HG03378 (cell line): ENCODE measurements at regions not wholly inside any gene's neighbourhood (a gene's known extent, or its start where the extent isn't known, plus 50 kb on each side); places are given as distances from the start of the nearest gene placed in this dataset.

ENCODE experiments used
- ATAC-seq: cut with Tn5 transposase; IDR thresholded peaks from one replicate; pipeline ENCODE4 v1.9.1; 2021; ENCODE audit warnings: mild to moderate bottlenecking, moderate library complexity; ENCODE audit not compliant: unreplicated experiment

DNA sequence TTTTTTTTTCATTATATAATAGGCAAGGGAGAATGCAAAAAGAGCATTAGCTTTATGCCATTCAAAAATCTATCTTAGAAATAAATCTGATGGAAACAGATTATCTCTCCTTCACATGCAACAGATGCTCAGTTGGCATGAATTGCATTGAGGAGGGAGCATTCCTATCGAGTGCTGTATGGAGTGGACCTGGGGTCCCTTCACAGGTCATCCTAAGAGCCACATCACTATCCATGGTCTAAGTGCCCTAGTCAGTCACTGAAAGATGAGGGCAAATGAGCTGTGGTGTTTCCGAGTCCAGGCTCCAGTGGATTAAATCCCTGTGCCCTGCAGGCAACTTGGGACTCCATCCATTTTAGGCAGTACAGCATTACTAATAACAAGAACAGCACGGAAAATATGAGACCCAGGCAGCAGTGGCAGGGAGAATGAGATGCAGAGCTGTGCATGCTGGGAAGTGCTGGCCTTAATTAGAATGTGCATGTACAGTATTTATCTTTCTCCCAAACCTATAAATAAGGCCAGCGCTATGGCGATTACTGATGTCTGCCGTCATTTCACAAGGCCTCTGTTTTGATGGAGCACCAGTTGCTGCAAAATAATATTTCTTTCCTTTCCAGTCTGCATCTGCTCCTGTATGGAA is 512.3 kb upstream of the PLXNA2 start:
- ATAC-seq = no peak

DNA sequence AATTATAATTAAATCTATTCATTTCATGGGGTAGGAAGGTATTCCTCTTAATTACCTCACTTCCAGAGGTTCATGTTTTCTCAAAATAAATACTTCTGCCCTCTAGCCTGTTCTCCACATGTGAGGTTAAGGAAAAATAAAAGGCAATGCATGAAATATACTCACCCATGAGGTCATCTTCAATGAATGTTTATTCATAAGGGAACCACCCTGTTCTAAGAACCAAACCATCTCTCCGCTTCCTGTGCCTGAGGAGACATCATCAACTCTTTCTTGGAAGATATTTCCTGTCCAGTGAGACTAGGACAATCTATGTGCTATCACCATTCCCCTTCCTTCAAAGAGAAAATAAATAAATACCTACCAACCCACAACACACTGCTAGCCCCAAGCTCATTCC is 513.7 kb upstream of the PLXNA2 start:
- no peak for ATAC-seq

DNA sequence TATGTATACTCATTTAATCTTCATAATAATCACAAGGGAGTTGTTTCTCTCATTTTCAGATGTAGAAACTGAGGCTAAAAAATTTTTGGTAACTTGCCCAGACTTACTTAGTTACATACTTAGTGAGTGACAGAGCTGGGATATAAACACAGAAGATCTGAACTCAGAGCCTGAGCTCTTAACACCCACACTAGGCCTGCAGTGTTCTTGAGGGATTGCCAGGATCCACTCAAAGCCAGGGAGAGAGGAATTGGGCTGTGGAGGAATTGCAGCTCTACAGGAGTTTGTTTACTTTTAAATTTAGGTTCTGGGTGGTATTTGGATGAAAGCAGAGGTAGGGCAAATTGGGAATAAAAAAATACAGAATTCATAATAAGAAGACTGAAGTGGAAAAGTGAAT is 515.1 kb upstream of the PLXNA2 start:
- ATAC-seq = no peak

DNA sequence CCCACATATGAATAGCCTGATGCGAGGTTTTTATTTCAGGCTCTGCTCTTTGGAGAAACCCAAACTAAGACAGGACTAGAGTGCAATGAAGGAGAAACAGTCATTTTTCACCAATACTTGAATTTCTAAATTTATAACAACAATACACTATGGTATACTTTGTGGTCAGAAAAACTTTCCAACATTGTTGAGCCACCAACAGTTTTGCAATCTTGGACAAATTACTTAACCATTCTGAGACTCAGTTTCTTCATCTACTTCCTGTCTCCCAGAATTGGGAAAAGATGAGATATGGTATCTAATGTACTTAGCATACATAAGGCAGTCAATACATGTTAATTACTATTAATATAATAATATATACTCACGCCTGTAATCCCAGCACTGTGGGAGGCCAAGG is 519.8 kb upstream of the PLXNA2 start:
- ATAC-seq = no peak

DNA sequence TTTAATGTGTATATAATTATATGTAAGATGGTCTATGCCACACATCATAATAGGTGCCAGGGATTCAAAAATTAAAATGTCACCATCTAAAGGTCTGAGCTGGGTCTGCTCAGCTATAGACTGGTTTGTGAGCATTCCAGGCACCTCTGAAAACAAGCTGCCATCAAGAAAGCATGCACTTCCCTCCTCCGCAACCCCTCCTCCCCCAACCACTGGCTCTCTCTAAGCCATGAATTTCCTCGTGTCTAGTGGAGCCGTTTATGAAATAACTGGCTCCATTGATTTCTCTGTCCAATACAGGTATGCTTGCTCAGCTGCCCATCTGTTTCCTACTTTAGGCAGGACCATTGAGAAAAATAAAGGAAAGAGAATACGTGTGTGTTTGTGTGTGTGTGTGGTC is 522.6 kb upstream of the PLXNA2 start:
- ATAC-seq = no peak

DNA sequence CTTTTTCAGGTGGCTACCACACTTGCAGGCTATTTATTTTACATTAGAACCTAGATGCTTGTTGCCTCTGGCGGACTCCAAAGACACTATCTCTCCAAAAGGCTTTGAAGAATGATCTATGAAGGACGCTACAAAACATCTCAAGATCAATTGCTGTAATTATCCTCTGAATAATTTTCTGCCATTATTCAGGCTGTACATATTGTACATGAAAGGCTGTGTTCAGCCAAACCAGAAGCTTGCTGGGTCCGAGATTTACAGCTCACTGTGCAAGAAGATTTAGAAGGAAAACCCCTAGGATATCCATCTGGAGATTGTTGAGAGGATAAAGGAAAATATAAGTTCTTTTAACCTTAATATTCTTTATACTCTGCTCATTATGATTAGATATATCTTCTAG is 523.6 kb upstream of the PLXNA2 start:
- no peak for ATAC-seq

DNA sequence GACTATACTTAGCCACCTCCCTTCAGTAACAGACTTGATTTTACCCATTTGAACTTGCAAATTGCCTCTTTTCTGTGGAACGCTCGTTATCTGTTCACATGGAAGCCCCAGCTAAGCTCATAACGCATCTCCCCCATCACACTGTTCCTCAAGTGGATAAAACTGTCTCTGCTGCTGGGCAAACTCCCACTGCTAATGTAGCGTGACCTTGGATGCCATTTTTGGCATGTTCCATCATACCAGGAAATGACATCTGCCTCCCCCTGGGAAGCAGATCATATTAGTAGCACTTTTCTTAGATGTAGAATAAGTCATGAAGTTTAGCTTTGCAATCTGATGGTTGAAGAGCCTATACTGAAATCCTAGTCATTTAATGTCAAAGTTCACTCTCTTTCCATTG is 528.7 kb upstream of the PLXNA2 start:
- no peak for ATAC-seq

DNA sequence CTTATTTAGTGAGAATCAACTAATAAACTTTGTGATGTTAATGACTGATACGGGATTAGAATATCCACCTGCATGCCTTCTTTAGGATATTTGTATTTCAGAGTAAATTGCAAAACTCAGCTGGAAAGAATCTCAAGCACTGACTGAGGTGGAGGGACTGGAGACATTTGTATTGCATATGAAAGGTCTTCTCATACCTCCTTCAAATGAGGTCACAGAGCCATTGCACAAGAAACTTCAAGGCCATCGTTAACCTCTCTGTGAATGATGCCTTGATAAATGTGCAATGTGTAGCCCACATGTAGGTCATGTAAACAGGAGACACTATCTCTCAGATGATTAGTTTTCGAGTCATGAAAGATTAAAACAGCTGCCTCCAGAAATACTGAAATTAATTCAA is 531.7 kb upstream of the PLXNA2 start:
- no peak for ATAC-seq

DNA sequence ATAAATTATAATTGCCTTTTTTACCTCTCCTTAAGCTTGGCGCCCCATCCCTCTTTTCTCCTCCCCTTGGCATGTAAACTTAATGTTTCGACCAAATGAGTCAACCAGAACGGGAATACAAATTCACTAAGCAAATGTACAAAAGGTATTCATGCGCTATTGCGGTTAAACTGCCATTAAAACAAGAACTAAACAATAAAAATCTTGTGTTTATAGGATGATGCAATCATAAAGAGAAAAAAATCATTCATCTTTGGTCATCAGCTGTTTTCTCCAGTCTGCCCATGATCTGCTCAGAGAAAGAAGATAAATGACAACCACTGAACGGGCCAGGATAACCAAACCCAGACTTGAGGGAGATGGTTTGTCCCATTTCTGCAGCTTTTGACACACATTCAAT is 534.2 kb upstream of the PLXNA2 start:
- ATAC-seq = no peak

DNA sequence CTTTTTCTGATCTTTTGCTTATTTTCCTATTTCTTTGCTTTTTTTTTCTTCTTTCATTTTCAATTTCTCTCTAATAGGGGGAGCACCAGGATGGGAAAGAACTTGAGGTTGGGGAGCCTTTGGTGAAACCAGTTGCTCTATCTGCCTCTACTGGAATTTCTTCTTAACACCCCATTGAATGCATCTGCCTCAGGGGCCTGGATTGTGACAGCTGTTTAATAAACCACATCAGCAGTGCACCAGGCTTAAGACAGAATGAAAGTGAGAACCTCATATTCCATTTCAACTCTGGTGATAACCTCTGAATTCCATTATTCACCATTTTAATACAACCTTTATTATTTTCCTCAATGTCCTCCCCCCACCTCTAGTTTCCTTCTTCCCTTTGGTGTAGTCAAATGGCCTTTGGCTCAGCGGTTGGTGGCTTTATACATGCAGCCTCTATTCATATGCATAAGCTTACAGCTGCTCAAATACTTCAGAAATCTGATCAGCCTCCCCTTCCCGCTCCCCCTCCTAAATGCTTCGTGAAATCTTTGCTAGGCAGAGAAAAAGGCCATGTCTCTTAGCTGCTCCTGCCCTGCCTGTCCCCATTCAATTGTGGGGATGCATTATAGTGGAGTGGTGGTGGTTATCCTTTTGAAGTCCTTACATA is 537.3 kb upstream of the PLXNA2 start:
- ATAC-seq = no peak

DNA sequence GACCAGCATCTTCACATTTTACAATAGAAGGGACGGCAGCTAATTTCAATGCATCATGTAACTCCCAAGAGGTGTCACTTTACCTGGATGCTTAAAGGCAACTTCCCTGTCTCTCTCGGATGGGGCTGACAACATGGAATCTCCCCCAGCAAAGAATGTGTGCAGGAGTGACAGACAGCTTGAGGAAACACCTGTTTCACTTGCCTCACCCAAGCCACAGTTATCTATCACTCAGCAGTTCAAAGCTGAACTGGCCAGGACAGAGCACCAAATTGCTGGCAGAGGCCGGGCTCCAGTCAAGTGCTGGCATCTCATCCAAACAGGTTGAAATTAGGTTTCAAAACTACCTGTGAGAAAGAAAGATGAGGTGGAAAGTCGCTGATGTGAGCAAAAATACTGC is 538.0 kb upstream of the PLXNA2 start:
- no peak for ATAC-seq

DNA sequence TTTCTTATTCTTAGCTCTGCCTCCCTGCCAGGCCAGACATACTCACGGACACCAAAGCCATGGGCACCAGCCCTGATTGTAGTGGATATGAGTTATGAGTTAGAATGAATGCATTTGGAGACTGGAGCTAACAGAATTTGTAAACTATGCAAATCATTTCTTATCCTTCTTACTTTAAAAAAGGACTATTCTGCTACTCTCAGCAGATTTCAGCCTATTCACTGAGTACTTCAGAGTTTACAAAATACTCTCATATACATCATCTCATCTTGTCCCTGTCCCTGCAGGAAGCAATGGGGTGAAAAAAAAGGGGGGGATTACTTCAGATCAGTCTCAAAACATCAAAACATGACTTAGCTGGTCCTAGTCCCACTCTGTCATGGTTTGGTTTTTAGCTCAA is 541.4 kb upstream of the PLXNA2 start:
- ATAC-seq = no peak

DNA sequence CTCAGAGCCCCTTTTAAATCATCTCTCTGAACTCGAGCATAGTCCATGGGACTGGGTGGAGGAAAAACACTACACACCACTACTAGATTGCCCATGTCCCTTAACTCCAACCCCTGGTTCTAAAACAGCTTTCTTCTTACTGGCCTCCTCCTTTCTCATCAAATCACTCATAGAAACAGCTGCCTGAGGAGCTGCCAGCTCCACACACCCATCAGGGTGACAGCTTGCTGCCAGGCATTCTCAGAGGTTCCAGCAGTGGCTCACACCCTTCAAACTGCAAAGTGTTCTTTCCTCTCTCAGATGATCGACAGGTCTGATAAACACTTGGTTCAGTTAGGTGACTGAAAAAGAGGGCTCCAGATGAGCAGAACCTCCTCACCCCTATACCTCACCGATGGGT is 543.0 kb upstream of the PLXNA2 start:
- ATAC-seq = no peak

DNA sequence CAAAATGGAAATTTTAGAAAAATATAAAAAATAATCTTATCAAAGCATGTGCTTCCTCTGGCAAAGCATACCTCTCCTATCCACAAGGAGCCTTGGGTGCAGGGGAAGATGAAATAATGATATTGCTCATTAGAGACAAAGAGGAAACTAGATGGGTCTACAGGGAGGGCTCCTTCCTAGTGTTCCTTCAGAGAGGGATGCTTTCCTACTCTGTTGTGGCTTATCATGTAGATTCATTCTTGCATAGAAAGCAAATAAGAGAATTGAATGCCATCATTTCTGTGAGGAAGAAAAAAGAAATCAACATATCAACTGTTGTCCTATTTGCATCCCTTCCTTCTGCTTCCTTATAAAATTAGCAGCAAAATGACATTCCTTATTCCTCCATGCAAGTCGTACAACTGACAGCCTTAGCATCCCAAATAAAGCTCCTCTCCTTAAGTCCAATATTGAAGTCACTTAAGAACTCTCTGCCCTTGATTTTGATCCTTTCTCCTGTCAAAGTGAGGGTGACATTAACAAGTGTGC is 543.9 kb upstream of the PLXNA2 start:
- no peak for ATAC-seq

DNA sequence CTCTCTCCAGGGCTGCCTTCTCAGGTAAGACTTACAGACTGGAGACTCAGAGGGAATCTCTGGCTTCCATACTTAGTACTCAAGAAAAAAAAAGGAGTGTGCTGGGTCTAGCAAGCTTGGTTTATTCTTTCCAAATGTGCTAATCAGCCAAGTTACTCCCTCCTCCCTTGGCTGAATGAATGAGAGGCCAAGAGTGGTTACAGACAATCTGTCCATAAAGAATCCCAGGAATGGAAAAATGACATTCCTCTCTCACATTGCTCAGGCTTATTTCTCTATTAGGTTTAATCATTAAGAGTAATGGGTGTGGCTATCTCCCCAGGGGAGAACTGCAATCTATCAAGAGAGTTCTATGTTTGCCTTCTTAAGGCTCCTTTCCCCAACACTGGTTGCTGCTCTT is 547.3 kb upstream of the PLXNA2 start:
- ATAC-seq = no peak

DNA sequence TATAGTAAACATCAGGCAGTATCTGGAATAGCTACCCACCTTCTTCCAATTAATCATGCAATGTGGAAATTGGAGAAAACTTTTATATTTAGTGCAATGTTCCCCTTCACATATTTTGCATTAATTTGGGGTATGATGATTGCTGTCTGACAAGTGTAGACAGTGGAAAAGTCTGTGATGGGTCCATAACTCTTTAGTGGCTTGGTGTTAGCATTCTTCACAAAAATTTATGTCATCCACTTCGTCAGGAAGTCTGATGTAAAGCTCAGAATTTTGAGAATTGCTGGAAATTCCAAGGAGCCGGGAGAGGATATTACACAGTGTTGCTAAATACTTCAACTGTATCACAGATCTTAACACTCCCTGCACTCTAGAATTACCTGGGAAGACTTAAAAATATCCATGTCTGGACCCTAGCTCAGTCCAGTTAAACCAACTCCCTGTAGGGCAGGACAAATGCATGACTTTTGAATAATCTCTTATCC is 549.7 kb upstream of the PLXNA2 start:
- no peak for ATAC-seq

DNA sequence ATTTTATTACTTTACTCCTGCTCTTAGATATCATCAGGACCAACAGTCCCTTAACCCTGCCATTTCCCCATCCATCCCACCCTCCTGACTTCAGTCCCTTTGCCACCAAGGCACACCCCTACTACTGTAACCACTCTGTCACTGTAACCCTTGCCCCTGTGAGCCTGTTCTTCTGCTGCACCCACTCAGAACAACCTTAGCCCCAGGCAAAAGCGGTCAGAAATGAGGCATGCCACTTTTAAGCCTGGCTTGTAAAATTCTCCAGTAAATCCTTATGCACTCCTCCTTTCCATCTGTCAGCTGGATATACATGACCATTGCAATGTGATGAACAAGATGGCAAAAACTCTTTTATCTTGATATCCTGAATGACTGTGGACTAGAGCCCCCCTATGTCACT is 555.0 kb upstream of the PLXNA2 start:
- ATAC-seq = no peak

DNA sequence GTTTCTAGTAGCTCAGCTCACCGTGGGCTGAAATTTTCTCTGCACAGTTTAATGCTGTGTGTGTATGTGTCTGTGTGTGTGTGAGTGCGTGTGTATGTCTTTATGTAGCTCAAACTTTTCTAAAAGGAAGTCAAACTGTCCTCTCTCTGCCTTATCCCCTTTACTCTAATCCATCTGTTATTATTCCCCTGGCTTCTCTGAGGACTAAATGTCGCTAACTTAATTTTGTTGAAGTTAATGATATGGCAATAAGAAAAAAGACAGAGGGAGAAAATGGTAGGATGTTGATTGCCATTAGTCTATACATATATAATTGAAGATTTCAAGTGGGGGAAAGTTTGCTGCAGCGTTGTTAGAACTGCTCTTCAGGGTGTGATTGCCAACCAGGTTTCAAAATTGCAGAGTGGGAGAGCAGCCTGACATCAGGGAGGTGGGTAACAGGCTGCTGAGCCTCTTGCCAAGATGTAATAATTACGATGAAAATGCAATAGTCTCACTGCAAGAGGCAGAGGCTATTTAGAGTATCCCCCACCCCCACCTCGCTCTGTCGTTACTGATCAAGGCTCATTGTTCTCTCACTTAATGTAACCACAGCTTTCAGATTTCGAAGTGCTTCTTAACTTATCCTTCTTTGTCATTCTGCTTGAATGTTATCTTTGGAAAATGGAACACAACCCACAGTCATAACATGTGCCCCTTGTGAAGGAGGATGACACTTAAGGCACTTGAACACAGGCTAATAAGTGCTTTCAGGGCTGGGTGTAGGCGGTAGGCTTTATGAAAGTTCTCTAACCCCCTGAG is 559.0 kb upstream of the PLXNA2 start:
- no peak for ATAC-seq

DNA sequence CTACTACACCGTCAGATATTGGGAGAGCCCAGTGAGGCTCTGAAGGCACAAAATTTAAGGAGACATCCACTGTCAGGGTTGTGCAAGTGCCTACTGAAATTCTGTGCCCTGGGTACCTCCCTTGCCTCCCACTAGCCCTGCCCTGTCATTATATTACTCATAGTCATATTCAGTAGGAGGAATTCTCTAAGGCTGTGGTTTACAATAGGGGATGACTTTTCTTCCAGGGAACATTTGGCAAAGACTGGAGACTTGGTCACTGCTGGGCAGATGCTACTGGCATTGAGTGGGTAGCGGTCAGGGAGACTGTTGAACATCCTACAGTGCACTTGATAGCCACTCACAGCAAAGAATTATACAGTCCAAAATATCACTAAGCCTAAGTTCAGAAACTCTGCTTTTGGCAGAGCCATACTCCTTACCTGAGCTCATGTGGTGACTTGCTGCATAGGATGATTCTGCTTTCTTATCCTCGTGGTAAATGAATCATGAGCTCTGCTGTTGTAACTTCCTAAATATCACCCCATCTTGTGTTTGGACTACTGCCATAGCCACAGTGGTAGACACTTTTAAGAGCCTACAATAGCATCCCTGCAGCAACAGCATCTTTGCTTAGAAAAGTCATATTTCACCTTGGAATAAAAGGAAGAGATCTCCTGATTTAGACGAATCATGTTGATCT is 563.4 kb upstream of the PLXNA2 start:
- ATAC-seq = no peak

DNA sequence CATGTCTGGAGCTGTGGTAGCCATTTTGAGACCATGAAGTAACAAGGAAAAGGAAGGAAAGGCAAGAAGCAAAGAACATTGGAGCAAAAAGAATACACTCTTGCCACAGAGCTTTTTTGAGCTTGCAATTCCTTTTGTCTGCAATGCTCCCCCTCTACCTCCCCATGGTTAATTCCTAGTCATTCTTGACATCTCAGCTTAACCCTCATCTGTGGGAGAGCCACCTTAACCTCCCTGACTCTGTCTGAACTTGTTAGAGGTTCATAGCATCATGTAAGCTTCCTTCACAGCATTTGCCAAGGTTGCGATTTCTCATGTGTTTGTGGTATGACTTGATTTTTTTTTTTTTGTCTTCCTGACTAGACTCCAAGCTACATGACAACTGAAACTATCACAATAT is 564.1 kb upstream of the PLXNA2 start:
- ATAC-seq = no peak

DNA sequence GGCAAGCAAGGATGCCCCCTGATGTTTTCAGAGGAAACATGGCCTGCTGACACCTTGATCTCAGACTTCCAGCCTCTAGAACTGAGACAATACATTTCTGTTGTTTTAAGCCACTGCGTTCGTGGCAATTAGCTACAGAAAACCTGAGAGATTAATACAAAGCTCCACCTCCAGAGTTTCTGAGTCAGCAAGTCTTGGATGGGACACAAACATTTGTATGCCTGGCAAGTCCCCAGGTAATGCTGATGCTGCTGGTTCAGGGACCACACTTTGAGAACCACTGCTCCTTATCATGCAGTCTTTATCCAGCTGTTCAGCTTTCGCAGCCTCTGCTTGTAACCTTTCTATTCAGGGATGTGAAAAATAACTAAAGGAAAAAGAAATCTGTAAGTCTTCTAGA is 565.7 kb upstream of the PLXNA2 start:
- ATAC-seq = no peak
